Erythroblast (primary cell): ENCODE measurements at regions not wholly inside any gene's neighbourhood (a gene's known extent, or its start where the extent isn't known, plus 50 kb on each side); places are given as distances from the start of the nearest gene placed in this dataset.

Source experiments
- GATA1 ChIP-seq: IDR thresholded peaks from 2 replicates; pipeline ENCODE4 v1.6.1; 2011; ENCODE audit warnings: low read depth, mild to moderate bottlenecking, control low read depth, low read length, moderate library complexity
- POLR2A ChIP-seq: IDR thresholded peaks from 2 replicates; pipeline ENCODE4 v1.6.1; 2011; ENCODE audit warnings: mild to moderate bottlenecking, low read length

DNA sequence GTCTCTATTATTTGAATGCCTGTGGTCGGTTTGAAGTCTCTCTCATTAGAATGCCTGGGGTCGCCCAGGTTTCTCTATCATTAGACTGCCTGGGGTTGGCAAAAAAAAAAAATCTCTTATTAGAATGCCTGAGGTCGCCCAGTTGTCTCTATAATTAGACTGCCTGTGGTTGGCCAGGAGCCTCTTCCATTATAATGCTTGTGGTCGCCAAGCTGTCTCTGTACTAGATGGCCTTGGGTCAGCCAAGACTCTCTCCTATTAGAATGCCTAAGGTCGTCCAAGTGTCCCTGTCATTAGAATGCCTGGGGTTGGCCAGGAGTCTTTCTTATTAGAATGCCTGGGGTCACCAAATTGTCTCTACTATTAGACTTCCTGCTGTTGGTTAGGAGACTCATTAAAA is 2228.4 kb downstream of the TP53TG3F start:
- TF ChIP-seq POLR2A, result no peak
- no peak for TF ChIP-seq GATA1
